Right lobe of liver (tissue), 6 donors: ENCODE measurements at regions not wholly inside any gene's neighbourhood (a gene's known extent, or its start where the extent isn't known, plus 50 kb on each side); places are given as distances from the start of the nearest gene placed in this dataset.
A peak's percentile ranks its signal among the peaks of the same experiment; 100 is the strongest.

Experiments used
- ATAC-seq, 4 donors: fragments of 200-7000 bp; cut with Tn5 transposase; one replicate each; pipeline ENCODE4 v1.9.1; 2020; ENCODE audit warnings: mild to moderate bottlenecking in 4 of 4, moderate library complexity in 4 of 4
- DNase-seq, 3 donors: peaks; one replicate each; pipeline ENCODE4 v3.0.0-alpha.2; 2020
- H3K27ac ChIP-seq, 3 donors: fragments of 200-600 bp; one replicate each; pipeline ENCODE4 v1.8.0; 2022
- H3K27me3 ChIP-seq, 2 donors: fragments of 200-600 bp; one replicate each; pipeline ENCODE4 v1.8.0; 2022
- H3K36me3 ChIP-seq, 4 donors: fragments of 200-600 bp; sonication (generic) in 1 of 4; one replicate each; pipeline versions ENCODE4 v1.5.1 to v1.8.0; 2017 to 2022; ENCODE audit warnings: control low read depth in 1 of 4
- H3K4me1 ChIP-seq, 4 donors: fragments of 200-600 bp; sonication (generic) in 1 of 4; one replicate each; pipeline versions ENCODE4 v1.5.1 to v1.8.0; 2017 to 2022; ENCODE audit warnings: control low read depth in 1 of 4
- H3K4me3 ChIP-seq, 3 donors: fragments of 200-600 bp; one replicate each; pipeline ENCODE4 v1.8.0; 2022
- H3K9me3 ChIP-seq, 4 donors: fragments of 200-600 bp; sonication (generic) in 1 of 4; one replicate each; pipeline versions ENCODE4 v1.5.1 to v1.8.0; 2017 to 2022; ENCODE audit warnings: control low read depth in 1 of 4
- POLR2A ChIP-seq: fragments of 450-650 bp; IDR thresholded peaks from one replicate; pipeline ENCODE4 v1.6.1; 2017; ENCODE audit warnings: antibody characterized with exemption, mild to moderate bottlenecking
- WGBS: methylation state at CpG from one replicate; pipeline ENCODE4 v1.1.6; 2018; ENCODE audit warnings: low coverage, low lambda C conversion rate; ENCODE audit not compliant: insufficient coverage; ENCODE audit errors: missing lambda C conversion rate; 5-methylcytosine and 5-hydroxymethylcytosine counted together
- intact Hi-C, 2 donors: fragments of 100-400 bp; cut with DNase I; formaldehyde crosslinking; loops; one replicate each; pipeline versions ENCODE4 v1.11.2 to v1.14.1; 2022
- TF ChIP-seq, protein P1 (sequence below), 4 donors: fragments of 200-600 bp in 3 of 4; fragments of 450-650 bp in 1 of 4; IDR thresholded peaks; one replicate each; pipeline versions ENCODE4 v1.5.1 to v1.8.0; 2016 to 2022; ENCODE audit warnings: antibody characterized with exemption in 4 of 4, mild to moderate bottlenecking in 2 of 4
- donor health status: DM: no; HTN: yes; CAD: no.
- donor health status: DM: no; HTN: no; CAD: no.
- donor health status: DM: no; HTN: no; CAD: no.
- donor health status: DM: no; HTN: yes; CAD: no.
- donor health status: DM: no; HTN: yes; CAD: no.

DNA sequence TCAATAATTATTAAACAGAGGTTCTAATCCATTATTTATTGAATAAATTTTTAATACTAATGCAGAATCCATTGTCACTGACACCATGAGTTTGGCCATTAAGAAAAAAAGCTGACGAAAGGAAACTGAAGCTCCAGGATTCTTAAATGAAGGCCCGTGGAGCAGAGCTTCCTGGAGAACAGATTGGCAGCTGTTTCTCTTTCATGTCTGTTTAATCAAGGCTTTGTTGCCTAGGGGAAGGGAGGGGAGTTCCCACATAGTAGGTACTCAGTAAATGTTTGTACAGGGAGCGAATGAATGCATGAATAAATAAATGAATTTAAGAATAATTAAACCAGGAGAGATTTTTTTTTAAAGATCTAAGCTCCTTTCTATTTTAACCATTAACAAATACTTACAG, 315.1 kb upstream of the KLHL29 start:
- ATAC-seq: peak in 3 of 4 donors; percentile 46 to 64 (median 62)

DNA sequence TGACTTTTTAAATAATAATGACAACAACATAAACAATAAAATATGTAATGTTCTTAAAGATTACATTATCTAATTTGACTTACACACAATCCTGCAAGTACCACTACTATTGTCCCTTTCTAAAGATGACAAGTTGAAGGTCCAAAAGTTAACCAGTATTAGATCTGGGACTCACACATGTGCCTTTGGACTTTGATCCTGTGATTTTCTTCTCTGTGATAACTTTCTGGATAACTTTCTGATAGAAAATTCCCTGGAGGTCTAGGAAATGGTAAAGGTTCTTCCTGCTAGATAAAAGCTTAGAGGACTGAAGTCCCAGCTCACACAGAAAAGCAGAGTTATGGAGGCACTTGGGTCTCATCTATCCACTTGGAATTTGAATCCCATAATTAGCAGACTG, 311.9 kb upstream of the KLHL29 start:
- Histone ChIP-seq H3K9me3 (no peaks in the 10 kb centered on the region), H3K4me1 (peaks cover 0 to 53% (median 7%) of the 10 kb centered on the region in 4 donors), H3K36me3 (no peaks in the 10 kb centered on the region), H3K4me3 (no peak overlapping the region), H3K27me3 (no peaks in the 10 kb centered on the region), H3K27ac (no peak overlapping the region)
- no peak for DNase-seq
- TF ChIP-seq, protein P1, sequence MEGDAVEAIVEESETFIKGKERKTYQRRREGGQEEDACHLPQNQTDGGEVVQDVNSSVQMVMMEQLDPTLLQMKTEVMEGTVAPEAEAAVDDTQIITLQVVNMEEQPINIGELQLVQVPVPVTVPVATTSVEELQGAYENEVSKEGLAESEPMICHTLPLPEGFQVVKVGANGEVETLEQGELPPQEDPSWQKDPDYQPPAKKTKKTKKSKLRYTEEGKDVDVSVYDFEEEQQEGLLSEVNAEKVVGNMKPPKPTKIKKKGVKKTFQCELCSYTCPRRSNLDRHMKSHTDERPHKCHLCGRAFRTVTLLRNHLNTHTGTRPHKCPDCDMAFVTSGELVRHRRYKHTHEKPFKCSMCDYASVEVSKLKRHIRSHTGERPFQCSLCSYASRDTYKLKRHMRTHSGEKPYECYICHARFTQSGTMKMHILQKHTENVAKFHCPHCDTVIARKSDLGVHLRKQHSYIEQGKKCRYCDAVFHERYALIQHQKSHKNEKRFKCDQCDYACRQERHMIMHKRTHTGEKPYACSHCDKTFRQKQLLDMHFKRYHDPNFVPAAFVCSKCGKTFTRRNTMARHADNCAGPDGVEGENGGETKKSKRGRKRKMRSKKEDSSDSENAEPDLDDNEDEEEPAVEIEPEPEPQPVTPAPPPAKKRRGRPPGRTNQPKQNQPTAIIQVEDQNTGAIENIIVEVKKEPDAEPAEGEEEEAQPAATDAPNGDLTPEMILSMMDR (IDR thresholded peaks at IDR 0.05): no peak
- TF ChIP-seq POLR2A: no peak
- intact Hi-C loops: no loop called here
- peak in 2 of 4 donors; percentile 9 to 14 for ATAC-seq

More for the DNA sequence above, 315.1 kb upstream of the KLHL29 start:
- Histone ChIP-seq H3K27me3 (no peaks in the 10 kb centered on the region), H3K4me3 (no peak overlapping the region), H3K36me3 (no peaks in the 10 kb centered on the region), H3K4me1 (peaks cover 0 to 73% (median 18%) of the 10 kb centered on the region in 4 donors), H3K27ac (peak overlapping the region in 1 of 3 donors; percentile 58), H3K9me3 (no peaks in the 10 kb centered on the region)
- 30% methylated on average over 3 of the region's 3 CpGs for WGBS
- no peak for DNase-seq
- TF ChIP-seq, protein P1 (IDR thresholded peaks at IDR 0.05): no peak
- TF ChIP-seq POLR2A: no peak
- intact Hi-C loops: no loop called here

DNA sequence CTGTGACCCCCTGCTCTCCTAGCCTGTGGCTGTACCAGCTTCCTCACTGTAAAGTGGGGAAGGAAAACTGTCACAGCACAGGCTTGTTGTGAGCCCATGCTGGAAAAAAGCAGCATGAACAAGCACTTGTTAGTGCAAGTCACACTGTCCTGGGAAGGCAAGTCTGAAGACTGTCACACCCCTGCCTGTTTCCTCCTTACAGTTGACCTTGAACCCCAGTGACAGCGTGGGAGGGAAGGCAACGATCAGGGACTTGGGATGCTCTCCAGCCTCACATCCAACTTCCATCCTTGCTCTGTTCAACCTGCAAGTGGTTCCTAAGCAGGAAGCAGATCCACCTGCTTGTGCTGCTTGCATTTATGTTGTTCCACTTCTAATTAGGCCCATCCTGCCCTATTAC, 311.3 kb upstream of the KLHL29 start:
- H3K4me3 ChIP-seq: no peak overlapping the region
- H3K4me1 ChIP-seq: peaks cover 0 to 47% (median 6%) of the 10 kb centered on the region in 4 donors
- H3K27me3 ChIP-seq: no peaks in the 10 kb centered on the region
- WGBS: no CpG with 5 or more reads among the region's 2 CpGs
- intact Hi-C loops: no loop called here
- H3K9me3 ChIP-seq: no peaks in the 10 kb centered on the region
- ATAC-seq (no peak), DNase-seq (no peak)
- TF ChIP-seq POLR2A: no peak
- TF ChIP-seq, protein P1 (IDR thresholded peaks at IDR 0.05): no peak
- H3K36me3 ChIP-seq: no peaks in the 10 kb centered on the region
- H3K27ac ChIP-seq: no peak overlapping the region

DNA sequence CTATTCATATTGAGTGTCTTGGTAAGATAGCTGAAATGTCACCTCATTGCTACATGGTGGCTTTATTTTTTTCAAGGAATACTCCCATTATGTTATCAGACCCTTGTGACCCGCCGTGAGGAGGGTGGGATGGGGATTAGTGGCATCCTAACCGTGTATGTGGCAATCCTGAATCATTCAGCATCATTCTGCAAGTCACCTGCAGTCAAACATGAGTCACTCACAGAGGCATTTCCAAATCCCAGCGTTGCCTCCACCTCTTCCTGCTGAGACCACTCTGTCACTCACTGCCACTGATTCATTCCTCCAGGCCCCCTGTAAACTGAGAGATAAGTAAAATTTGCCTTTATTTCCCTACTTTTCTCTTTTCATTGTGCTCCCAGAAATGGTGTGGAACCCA, 307.4 kb upstream of the KLHL29 start:
- peaks cover 0 to 11% (median 3%) of the 10 kb centered on the region in 4 donors for H3K4me1 ChIP-seq
- H3K27me3 ChIP-seq: no peaks in the 10 kb centered on the region
- no peaks in the 10 kb centered on the region for H3K36me3 ChIP-seq
- H3K4me3 ChIP-seq: no peak overlapping the region
- TF ChIP-seq, protein P1 (IDR thresholded peaks at IDR 0.05): no peak
- no peak for TF ChIP-seq POLR2A
- ATAC-seq (peak in 1 of 4 donors; percentile 73), DNase-seq (no peak)
- no peaks in the 10 kb centered on the region for H3K9me3 ChIP-seq
- WGBS: 100% methylated on average over 1 of the region's 4 CpGs
- intact Hi-C loops: no loop called here
- H3K27ac ChIP-seq: no peak overlapping the region
